DND-41 (cell line): ENCODE measurements at regions not wholly inside any gene's neighbourhood (a gene's known extent, or its start where the extent isn't known, plus 50 kb on each side); places are given as distances from the start of the nearest gene placed in this dataset.

Source experiments
- EZH2 ChIP-seq: IDR thresholded peaks from 3 replicates; pipeline ENCODE4 v1.6.1; 2012; ENCODE audit warnings: borderline replicate concordance, low read depth, mild to moderate bottlenecking, moderate library complexity, low read length, inconsistent platforms; ENCODE audit not compliant: severe bottlenecking
- TF ChIP-seq, protein P1 (sequence below): IDR thresholded peaks from 2 replicates; pipeline ENCODE4 v1.5.1; 2012; ENCODE audit warnings: borderline replicate concordance, low read length, moderate library complexity, mild to moderate bottlenecking; ENCODE audit not compliant: poor library complexity, severe bottlenecking; ENCODE audit errors: extremely low read depth

DNA sequence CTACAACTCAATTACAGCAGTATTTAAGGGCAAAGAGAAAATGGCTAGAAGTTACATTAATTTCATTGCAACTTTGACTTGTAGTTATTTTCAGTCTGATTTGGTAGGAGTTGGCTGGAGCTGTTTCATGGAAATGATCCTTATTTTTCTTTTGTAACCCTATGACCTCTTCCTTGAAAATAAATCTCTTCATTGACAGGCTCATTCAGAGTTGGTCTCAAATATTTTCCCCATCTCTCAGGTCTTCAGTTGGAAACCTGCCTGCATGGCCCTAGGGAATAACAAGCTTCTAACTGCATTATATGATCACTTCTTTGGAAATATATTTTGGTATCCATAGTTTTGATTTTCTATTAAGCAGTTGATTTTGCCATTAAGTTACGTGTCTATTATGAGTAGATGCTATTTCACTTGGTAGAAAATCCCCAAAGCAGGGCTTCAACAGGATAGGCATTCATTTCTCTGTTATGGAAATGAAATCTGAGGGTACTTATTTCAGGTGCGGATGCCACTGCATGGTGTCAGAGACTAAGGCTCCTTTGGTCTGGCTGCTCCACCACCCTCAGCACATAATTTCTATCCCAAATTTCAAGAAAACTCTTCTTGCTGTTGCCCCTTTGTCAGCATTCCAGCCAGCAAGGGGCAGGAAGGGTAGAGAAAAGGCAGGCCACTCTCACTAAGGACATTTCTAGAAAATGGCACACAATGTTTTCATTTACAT, 502.5 kb downstream of the SPRY1 start:
- TF ChIP-seq, protein P1, sequence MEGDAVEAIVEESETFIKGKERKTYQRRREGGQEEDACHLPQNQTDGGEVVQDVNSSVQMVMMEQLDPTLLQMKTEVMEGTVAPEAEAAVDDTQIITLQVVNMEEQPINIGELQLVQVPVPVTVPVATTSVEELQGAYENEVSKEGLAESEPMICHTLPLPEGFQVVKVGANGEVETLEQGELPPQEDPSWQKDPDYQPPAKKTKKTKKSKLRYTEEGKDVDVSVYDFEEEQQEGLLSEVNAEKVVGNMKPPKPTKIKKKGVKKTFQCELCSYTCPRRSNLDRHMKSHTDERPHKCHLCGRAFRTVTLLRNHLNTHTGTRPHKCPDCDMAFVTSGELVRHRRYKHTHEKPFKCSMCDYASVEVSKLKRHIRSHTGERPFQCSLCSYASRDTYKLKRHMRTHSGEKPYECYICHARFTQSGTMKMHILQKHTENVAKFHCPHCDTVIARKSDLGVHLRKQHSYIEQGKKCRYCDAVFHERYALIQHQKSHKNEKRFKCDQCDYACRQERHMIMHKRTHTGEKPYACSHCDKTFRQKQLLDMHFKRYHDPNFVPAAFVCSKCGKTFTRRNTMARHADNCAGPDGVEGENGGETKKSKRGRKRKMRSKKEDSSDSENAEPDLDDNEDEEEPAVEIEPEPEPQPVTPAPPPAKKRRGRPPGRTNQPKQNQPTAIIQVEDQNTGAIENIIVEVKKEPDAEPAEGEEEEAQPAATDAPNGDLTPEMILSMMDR, result no peak
- TF ChIP-seq EZH2, result no peak
